ENCODE measurements at regions not wholly inside any gene's neighbourhood (a gene's known extent, or its start where the extent isn't known, plus 50 kb on each side); places are given as distances from the start of the nearest gene placed in this dataset.
"Not testable (repeated sequence)": the region's sequence is repeated elsewhere in the genome, so short reads cannot be mapped to it uniquely, and the experiment has no call there.

- DNase-seq: not testable (repeated sequence)
Observed at GRCh38 chr5:176140138-176140537, 98.1 kb upstream of the SIMC1 start.

DNA sequence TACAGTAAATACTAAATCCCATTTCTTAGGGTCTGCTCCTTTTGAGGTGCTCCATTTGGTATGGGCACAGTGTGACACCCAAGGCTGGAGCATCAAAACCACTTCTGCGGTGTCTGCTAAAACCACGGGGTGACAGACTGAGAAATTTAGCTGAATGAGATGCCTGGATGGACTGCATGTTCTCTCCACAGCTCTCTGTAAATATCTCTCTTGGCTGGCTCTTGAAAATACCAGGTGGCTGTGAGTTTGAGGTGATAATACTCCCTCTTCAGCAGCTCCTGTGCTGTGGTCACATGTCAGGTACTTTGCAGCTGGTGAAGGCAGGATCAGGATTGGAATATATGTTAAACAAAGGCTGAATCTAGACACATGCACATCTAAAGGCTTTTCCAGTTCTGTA lies 93.7 kb upstream of the SIMC1 start:
- no peak for DNase-seq

- DNase-seq: not testable (repeated sequence)
Observed at GRCh38 chr5:176149948-176150347, 88.3 kb upstream of the SIMC1 start.

DNA sequence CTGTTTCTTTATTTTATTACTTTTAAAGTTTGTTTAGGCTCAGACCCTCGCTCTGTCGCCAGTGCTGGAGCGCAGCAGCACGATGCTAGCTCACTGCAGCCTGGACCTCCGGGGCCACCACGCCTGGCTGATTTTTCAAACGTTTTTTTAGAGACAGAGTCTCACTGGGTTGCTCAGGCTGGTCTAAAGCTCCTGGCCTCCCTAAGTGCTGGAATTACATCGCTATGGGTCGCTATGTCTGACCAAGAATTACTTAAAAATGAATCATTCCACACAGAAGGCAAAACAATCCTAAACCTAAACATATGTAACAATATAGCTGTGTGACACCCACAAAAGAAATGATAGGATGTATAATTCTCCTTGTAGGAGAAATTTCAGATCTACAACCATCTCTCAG lies 86.9 kb upstream of the SIMC1 start:
- peak in 1 of 3 donors; percentile 43 for DNase-seq

DNA sequence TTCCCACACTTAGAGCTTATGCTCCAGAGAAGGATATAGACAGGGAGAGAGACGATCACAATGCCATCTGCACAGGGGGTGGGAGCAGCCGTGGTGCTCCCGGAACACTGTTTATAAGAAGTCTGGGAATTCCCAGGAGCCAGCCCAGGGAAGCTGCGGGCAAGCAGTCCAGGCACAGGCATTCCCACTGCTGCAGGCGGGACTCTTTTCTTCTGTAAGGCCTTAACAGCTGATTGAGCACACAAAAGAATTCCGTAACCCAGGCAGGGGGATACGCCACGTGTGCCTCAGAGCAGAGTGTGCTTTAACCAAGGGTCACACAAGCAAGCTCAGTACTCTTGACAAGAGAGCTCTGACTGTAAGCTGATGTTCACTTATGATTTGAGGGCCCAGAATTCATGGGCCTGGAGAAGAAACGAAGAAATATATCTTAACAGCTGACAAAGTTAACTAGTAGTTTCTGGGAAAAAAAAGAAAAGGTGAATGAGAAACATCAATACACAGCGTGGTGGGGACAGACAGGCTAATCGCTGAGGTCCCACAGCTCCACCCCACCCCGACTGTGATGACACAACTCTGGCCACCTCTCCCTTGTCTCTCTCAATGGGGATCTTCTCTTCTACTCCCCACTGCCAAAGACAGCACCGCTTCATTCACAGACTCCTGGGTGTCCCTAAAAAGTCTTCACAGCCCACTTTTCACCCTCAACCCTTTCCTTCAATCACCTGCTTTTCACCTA lies 85.9 kb upstream of the SIMC1 start:
- DNase-seq: peak in 1 of 3 donors; percentile 19

- DNase-seq: no peak
Observed at GRCh38 chr5:176152930-176153311, 85.3 kb upstream of the SIMC1 start.

DNA sequence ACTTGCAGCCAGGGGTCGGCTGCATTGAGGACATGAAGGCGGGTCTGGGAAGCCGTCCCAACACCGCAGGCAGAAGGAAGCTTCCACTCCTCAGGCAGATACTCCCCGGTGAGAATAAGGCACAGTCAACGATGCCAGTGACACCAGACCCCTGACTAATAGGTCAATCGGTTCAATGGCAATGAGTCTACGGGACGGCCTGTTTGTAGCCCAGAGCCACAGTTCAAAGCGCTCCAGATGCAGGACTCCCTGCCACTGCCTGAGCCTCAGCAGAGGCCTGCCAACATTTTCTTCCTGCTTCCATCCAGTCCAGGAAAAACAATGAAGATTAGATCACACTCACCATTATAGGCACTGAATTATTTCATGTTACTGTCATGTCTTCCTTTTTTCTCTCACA lies 84.5 kb upstream of the SIMC1 start:
- peak in 2 of 3 donors; percentile 23 to 62 for DNase-seq

GRCh38 chr5:176154821-176155220 lies 83.4 kb upstream of the SIMC1 start:
- no peak for DNase-seq

GRCh38 chr5:176155922-176156359 lies 82.3 kb upstream of the SIMC1 start:
- DNase-seq: no peak

- DNase-seq: peak in 1 of 3 donors; percentile 65
Observed at GRCh38 chr5:176157656-176158055, 80.6 kb upstream of the SIMC1 start.

- no peak for DNase-seq
Observed at GRCh38 chr5:176161431-176161830, 76.8 kb upstream of the SIMC1 start.

DNA sequence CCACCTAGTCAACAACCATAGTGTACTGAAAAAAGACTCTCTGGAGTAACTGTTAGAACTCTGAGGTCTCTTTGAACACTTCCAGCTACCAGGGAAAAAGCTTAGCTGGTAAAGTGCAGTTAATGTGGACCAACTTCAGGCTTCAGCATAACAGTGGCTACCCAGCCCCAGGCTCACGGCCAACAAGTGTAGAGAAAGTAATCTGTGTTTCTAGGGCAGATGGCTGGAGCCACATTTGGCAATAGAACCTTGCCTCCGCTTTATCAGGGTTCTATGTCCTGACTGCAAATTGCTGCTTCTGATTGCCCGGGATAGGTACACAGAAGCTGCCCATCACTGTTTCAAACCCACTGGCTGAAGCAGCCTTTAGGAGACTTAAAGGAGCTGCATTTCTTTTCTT lies 76.0 kb upstream of the SIMC1 start:
- DNase-seq: no peak

GRCh38 chr5:176162888-176163287 lies 75.3 kb upstream of the SIMC1 start:
- DNase-seq: no peak

DNA sequence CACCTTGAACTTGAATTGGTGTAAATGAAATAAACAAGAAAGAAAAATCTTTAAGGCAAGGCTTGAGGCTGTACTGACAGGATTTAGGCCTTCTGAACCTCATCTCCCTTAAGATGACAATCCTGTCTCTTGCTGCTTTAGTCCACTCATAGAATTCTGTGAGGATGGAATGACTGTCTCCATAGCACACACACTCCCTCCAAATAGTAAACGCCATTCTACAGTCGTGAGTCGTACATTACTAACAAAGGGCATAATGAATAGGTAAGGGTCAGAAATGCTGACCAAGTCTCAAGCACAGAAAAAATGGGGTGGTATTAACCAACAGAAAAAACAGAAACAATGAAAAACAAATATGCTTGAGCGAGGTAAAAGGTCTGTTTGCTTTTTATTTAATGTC lies 71.8 kb upstream of the SIMC1 start:
- DNase-seq: no peak

GRCh38 chr5:176167800-176168199 lies 70.4 kb upstream of the SIMC1 start:
- DNase-seq: no peak

DNA sequence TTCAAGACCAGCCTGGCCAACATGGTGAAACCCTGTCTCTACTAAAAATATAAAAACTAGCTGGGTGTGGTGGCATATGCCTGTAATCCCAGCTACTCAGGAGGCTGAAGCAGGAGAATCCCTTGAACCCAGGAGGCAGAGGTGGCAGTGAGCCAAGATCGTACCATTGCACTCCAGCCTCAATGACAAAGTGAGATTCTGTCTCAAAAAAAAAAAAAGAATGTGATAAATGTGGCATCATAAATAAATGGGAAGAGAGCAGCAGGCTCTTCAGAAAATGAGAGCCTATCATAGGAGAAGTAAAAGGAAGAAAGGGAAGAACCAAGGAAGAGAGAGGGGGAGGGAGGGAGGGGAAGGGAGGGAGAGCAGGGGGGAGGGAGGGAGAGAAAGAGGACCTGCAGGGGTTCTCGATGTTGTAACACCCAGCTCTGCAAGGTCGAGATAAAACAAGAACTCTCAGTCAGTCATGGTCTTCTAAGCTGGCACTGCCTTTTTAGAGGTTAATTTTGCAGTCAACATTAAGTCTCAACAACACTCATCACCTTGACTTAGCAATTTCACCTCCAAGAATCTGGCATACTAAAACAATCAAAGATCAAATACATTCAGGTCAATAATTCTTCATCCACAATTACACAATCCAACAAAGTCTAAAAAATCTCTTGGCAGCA lies 68.7 kb upstream of the SIMC1 start:
- no peak for DNase-seq

DNA sequence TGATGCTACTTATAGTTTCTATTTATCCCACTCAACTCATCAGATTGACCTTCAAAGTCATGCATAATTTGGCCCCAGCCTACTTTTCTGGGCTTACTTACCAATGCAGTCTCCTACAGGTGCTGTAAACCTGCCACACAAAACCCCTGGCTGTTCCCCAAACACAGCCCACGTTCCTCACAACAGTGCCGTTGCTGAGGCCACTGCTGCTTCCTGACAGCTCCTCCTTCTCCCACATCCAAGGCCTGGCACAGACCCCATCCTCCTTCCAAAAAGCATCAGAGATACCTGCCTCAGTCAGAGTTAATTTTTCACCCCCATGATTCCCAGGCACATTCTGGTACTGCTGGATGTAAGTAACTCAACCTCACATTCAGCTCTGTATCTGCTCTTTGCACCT lies 68.1 kb upstream of the SIMC1 start:
- no peak for DNase-seq

- peak in 1 of 3 donors; percentile 72 for DNase-seq
Observed at GRCh38 chr5:176171171-176171760, 67.0 kb upstream of the SIMC1 start.

DNA sequence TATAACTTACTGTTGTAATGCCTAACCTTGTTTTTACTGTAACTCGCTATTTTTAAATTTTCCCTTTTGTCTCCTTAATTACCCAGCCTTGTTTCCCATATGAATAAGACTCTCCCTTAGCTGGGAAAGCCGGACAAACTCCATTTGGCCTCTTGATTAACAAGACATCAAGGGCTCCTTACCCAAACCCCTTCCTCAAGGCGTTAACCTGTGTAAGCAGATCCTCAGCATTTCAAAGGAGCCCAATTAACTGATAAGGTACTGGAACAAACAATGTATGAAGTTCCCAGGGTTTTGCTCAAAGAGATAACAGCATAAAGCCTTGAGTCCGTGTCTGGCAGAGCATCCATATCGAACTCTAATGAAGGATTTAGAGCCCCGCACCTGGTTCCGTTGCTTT lies 66.0 kb upstream of the SIMC1 start:
- DNase-seq: no peak

DNA sequence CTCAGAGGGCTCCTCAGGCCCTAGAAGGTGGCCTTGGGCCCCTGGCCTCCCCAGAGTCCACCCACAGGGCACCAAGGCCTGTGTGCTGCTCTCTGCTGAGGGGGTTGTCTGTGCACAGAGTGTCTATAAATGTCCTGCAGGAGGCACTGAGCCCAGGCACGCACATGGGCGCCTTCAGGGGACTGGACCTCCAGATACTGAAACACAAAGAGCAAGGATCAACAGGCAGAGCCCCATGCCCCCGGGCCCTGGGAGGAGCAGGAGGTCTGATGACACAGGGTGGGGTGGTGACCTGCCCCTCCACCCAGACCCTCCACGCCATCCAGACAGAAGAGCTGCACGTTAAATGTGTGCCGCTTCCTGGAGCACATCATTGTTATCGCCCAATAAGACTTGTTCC lies 64.6 kb upstream of the SIMC1 start:
- no peak for DNase-seq

DNA sequence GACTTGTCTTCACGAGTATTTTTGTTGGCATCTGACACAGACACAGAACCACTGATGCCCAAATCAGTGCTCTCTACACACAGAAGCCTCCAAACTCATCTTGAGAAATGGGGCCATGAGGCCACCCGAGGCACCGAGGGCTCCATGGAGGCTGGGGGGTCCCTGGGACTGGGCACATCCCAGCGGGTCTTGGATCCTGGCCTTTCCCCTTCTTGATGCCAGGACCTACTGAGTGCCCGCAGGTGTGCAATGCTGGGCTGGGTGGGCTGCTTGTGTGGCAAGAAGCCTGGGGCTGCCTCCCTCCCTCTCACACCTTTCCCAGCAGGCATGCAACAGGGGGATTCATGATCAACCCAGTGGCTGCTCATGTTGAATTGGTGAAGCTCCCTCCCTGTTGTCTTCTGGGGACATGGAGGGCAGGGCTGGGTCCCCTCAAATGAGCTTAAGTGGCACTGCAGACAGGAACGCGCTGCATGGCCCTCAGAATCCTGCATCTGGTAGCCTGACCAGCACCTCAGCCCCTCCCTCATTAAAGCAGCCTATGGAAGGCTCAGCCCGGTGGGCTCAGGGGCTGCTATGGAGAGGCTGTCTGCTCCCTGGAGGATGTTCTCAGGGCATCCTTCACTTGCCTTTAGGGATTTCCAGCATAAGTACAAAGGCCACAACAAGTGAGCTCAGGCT lies 63.7 kb upstream of the SIMC1 start:
- no peak for DNase-seq

DNA sequence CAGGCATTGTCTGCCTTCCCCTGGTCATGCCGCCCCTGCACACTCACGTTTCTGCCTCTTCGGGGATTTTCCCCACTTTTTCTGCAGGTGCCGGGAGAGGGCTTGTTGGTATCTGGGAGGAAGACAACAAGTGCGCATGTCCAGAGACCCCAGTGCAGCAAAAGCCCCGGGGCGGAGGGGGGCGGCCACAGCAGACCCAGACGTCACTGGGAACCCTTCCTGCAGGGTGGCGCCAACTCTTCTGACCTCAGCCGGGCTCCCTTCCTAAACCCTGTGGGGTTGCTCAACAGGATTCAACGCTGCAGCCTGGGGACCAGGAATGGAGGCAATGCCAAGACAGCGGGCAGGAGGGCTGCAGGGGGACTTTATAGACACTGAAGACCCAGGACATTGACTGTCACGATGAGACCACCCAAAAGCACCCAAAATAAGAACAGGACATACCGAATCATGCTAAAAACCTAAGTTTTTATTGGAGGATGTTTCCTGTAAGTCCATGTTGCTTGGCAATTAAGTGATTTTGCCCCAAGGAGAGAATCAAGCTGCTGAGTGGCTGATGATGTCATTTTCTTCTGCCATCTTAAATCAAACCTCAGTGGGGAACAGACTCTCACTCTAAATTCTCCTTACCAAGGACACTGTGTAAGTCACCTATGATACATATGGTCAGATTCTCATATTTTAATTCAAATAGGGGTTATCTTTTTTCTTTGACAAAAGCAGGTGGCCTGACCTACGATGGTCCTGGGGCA lies 62.9 kb upstream of the SIMC1 start:
- DNase-seq: no peak
